HG03575 (cell line): ENCODE measurements at regions not wholly inside any gene's neighbourhood (a gene's known extent, or its start where the extent isn't known, plus 50 kb on each side); places are given as distances from the start of the nearest gene placed in this dataset.

Experiments
- ATAC-seq: cut with Tn5 transposase; IDR thresholded peaks from one replicate; pipeline ENCODE4 v1.9.1; 2021; ENCODE audit not compliant: unreplicated experiment, insufficient number of reproducible peaks, low FRiP score; ENCODE audit errors: extremely low read depth

DNA sequence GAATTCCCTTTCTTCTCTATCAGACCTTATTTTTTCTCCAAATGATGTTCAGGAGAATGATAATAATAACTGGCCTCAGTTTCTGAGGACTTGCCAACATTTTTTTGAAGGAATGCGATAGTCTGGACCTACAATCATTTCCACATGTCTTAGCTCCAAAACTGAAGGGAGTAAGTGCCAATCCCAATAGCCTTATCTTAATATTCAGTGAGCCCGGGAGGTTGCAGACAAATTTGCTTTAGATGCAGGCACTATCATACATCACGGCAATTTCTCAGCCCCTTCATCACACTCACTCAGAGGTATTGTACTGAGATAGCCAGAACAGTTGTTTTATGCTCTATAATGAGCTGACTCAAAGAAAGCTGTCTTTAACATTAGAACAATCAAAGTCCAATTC lies 796.9 kb downstream of the ADGRL2 start:
- no peak for ATAC-seq

GRCh38 chr1:82597141-82597540 lies 796.4 kb downstream of the ADGRL2 start:
- ATAC-seq = no peak

DNA sequence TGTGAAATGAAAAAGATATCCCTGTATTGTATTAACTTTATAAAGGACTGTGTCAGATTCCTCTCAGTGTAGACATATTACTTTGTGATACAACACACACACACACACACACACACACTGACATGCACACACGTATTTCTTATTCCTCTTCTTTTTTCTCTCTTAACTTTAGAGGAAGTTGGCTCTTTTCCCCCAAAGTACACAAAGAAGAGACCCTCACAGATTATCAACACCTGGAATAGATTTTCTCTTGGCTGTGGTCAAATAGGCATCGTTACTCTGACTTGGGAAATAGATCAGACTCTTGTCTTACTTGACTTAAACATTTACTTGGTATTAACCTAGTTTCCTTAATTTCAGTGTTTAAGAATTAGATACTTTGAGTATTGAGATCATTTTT lies 792.8 kb downstream of the ADGRL2 start:
- no peak for ATAC-seq

DNA sequence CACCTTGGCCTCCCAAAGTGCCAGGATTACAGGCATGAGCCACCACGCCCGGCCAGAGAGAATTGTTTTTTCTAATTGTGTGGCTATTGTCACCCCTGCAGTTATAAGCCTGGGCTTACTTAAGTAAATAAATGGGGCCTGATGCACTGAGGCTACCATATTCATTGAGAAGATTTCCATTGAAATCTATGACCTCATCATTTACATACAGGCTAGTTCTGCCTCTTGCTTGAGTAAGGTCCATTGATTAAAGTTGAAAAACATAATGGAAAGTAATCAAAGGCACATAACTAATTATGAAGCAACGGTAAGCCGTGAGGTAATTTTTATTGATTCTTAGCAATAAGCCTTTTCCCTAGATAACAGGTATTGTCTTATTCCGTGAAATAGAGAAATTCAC lies 788.9 kb downstream of the ADGRL2 start:
- ATAC-seq = no peak

DNA sequence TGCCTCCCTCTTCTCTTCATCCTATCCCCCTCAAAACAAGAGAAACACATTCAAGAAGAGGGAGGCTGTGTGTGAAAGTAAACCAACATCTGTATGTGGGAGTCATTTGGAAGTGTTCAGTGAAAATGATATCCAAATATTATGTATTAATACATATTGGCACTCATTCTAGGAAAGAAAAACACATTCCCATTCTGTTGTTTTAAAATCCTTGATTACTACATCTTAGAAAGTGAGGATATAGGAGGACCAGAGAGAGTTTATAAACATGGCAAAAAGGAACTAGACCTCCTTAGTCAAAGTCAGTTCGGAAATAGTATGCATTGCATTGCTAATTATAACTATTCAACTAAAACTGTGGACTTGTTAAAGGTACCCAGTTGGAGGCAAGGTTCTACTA lies 786.6 kb downstream of the ADGRL2 start:
- no peak for ATAC-seq

DNA sequence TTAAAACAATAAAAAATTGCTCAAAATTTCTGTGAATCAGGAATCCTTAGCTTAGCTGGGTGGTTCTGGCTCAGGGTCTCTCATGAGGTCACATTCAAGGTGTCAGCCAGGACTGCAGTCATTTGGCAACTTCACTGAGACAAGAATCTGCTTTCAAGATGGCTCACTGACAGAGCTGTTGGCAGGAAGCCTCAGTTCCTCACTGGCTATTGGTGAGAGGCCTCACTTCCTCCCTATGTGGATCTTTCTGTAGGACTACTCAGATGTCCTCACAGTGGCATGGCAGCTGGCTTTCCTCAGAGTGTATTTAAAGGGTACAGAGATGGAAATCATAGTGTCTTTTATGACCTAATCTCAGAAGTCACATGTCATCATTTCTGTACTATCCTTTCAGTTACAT lies 785.7 kb downstream of the ADGRL2 start:
- no peak for ATAC-seq

- ATAC-seq = no peak
These were observed 781.6 kb downstream of the ADGRL2 start for GRCh38 chr1:82582347-82582746.

DNA sequence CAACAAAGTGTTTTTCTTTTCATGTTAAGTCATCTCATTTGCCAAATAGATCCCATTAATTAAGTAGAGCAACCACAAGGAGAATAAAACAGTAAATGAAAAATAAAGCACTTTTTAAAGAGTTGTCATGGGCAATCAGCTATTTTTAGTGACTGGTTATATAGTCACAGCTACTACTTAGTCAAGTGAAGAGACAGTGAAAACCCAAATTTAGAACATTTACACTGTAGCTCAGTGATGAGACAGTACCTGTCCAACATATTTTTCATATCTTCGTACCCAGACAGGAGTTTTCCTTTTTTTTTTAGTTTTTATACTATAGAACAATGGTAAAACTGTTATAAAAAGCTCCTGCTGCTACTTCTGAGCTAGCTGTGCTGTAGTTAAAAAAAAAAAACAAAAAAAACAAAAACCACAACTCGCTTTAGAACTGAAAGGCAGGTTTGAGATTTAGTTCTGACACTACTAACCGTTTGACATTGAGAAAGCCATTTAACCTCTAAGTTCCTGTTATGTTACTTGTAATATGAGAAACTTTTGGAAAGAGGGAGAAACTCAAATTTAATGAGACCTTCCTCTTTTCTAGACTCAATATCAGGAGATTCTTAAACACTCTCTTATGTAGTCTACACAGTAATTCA lies 777.5 kb downstream of the ADGRL2 start:
- no peak for ATAC-seq

GRCh38 chr1:82567348-82567747 lies 766.6 kb downstream of the ADGRL2 start:
- no peak for ATAC-seq

- ATAC-seq = no peak
These were observed 764.8 kb downstream of the ADGRL2 start for GRCh38 chr1:82565546-82565945.

DNA sequence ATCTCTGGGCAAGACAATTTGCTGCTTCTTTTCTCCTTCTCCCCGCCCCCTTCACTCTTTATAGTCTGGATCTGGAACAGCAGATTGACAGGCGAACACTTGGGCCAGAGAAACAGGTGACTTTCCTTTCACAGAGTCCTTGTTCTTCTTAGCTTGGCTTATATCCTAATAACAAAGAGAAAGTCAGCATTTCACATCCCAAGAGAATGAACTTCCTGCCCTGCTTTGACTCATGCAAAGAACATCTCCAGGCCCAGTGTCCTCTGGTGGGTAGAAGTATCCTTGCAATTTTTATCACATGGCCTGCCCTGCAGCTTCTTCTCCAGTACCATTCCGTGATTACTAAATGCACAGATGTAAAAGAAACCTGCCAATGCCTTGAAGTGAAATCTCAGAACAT lies 764.4 kb downstream of the ADGRL2 start:
- no peak for ATAC-seq

DNA sequence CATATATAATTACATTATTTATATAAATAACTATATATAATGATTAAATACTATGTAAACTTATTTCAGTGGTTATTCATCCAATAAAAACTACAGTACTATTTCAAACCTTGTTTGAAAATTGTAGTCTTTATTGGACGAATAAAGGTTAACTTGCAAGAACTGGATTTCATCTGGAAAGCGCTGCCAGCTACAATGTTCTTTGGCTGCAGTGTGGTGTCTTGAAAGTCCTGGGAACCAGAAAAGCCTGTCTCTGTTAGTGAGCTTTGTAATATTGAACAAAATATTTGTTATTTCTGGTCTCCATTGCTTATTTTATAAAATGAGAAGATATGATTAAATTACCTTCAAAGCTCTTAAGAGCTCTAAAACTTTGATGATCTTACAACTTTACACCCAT lies 763.6 kb downstream of the ADGRL2 start:
- no peak for ATAC-seq

DNA sequence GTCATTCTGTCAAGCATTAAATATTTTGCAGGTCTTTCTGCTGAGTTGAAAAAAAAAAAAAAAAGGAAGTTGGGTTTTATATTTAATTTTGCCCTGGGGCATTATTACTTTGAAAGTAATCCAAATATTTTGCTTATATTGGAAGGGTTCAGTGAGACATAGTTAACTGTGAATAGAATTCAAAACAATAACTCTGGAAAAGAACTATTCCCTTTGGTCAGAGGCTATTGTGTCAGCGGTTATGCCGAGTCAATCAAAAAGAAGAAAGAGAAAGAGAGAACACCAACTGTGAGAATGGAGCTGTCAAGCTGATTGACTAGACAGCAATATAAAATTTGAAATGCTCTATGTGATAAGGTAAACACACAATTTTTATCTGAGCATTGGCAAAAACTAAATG lies 761.7 kb downstream of the ADGRL2 start:
- no peak for ATAC-seq

DNA sequence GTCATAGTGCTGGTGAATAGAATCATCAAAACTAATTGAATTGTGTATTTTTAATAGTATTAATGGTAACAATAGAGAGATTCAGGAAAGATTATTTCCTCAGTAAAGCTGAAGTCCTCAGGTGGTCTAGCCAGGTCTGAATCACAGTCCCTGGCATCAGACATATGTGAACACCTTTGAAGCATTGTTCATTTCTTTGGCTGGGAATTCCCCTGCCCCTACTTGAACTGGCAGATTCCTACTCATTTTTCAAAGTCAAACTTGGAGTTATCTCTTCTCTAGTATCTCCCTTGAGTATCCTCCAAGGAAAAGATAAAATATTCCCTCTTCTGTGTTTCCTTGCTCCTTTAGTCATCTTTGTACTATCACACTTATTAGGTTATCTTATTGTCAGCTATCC lies 759.8 kb downstream of the ADGRL2 start:
- ATAC-seq = no peak

- no peak for ATAC-seq
These were observed 754.8 kb downstream of the ADGRL2 start for GRCh38 chr1:82555501-82555900.

GRCh38 chr1:82549841-82550240 lies 749.1 kb downstream of the ADGRL2 start:
- ATAC-seq = no peak

DNA sequence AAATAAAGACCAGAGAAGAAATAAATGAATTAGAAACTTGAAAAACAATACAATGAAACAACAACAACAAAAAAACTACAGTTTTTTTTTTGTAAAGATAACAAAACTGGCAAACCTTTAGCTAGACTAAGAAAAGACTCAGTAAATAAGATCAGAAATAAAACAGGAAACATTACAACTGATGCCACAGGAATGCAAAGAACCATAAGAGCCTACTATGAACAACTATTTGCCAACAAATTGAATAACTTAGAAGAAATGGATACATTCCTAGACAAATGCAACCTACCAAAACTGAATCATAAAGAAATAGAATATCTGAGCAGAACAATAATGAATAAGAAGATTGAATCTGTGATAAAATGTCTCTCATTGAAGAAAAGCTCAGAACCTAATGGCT lies 742.0 kb downstream of the ADGRL2 start:
- no peak for ATAC-seq

DNA sequence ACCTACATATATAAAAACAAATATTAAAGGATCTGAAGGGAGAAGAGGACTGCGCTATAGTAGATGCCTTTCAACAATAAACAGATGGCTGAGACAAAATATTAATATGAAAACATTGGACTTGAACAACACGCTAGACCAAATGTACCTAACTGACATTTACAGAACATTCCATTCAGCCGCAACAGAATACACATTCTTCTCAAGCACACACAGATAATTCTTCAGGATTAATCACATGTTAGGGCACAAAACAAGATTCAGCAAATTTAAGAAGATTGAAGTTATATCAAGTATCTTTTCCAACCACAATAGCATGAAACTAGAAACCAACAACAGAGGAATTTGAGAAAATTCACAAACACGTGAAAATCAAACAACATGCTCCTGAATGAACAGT lies 741.4 kb downstream of the ADGRL2 start:
- ATAC-seq = no peak

- no peak for ATAC-seq
These were observed 739.3 kb downstream of the ADGRL2 start for GRCh38 chr1:82540006-82540405.

GRCh38 chr1:82538876-82539275 lies 738.1 kb downstream of the ADGRL2 start:
- no peak for ATAC-seq

- no peak for ATAC-seq
These were observed 734.3 kb downstream of the ADGRL2 start for GRCh38 chr1:82534996-82535395.
